ENCODE measurements at regions not wholly inside any gene's neighbourhood (a gene's known extent, or its start where the extent isn't known, plus 50 kb on each side); places are given as distances from the start of the nearest gene placed in this dataset.

DNA sequence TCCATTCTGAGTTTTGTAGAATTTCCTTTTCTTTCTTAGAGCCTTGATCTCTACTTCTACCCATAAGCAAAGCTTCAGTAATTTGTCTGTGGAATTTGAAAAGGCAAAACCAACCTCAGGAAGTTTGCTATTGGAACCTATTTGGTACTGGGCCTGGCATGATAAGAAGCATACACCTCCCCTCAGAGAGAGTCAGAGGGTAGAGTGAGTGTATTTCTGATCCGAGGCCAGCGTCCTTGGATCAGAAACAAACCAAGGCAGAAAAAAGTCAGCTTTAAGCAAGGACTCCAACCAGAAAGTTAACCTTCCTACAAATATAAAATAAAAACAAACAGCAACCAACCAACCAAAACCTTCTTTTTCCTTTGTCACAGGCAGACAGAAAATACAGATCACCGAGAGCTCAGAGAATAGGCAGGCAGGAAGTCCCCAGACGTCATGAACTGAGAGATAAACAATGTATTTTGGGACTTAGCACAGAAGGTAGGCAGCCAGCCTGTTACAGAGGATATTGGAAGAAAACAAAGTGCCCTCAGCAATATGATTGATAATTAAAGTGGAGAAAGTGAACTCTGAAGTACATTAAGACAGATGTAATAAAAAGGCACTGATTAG lies 141.5 kb downstream of the NEDD1 start:
- no peaks in the 10 kb centered on the region for H3K9me2 ChIP-seq (replicated peaks; ENCODE audit: control insufficient read depth, low read length)
- no peaks in the 10 kb centered on the region for H4K20me1 ChIP-seq (ENCODE audit: control insufficient read depth, insufficient read depth, low read depth, low read length)
- no peak overlapping the region for H3K27ac ChIP-seq (ENCODE audit: low read depth, low read length)
- H3K4me2 ChIP-seq (ENCODE audit: low read length) = no peak overlapping the region
- H3F3A ChIP-seq (ENCODE audit: control insufficient read depth, insufficient read depth) = no peaks in the 10 kb centered on the region
- no peaks in the 10 kb centered on the region for H3K36me3 ChIP-seq (ENCODE audit: control insufficient read depth, low read length)
- H3K4me1 ChIP-seq (ENCODE audit: control insufficient read depth, low read length) = no peaks in the 10 kb centered on the region
- TF ChIP-seq EZH2phosphoT487 (IDR thresholded peaks at IDR 0.05; ENCODE audit: borderline replicate concordance, low read length) (no peak), CTCF (IDR thresholded peaks at IDR 0.05; ENCODE audit: low read depth, low read length, poor library complexity, severe bottlenecking) (no peak)
- H3K27me3 ChIP-seq (ENCODE audit: control insufficient read depth, low read length) = no peaks in the 10 kb centered on the region
- no peaks in the 10 kb centered on the region for H3K79me2 ChIP-seq (ENCODE audit: control insufficient read depth, low read length)
- H3K4me3 ChIP-seq (ENCODE audit: low read length) = no peak overlapping the region
- no peaks in the 10 kb centered on the region for H3K9me3 ChIP-seq (ENCODE audit: control insufficient read depth, insufficient read depth, low read length)

DNA sequence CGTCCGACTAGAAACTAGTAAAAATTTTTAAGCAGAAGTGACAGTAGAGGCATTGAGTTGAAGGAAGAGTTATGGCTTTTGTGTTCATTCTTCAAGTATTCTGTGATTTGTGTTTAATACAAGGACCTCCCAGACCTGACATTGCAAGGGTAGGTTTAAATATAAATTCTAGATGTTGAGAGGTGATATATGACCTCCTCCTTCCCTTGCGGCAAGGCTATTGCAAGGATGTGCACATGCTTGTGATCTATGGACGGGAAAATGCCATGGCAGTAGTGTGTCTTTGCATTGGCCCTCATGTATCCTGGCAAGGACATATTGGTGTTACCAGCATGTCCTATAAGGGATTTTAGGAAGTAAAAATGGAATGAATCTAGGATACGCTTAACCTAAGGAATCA lies 143.5 kb downstream of the NEDD1 start:
- Histone ChIP-seq H4K20me1 (ENCODE audit: control insufficient read depth, insufficient read depth, low read depth, low read length) (no peaks in the 10 kb centered on the region), H3K4me3 (ENCODE audit: low read length) (no peak overlapping the region), H3K27ac (ENCODE audit: low read depth, low read length) (no peak overlapping the region), H3K9me3 (ENCODE audit: control insufficient read depth, insufficient read depth, low read length) (no peaks in the 10 kb centered on the region), H3K4me1 (ENCODE audit: control insufficient read depth, low read length) (no peaks in the 10 kb centered on the region), H3K4me2 (ENCODE audit: low read length) (no peak overlapping the region), H3K36me3 (ENCODE audit: control insufficient read depth, low read length) (no peaks in the 10 kb centered on the region), H3F3A (ENCODE audit: control insufficient read depth, insufficient read depth) (no peaks in the 10 kb centered on the region), H3K27me3 (ENCODE audit: control insufficient read depth, low read length) (no peaks in the 10 kb centered on the region), H3K9me2 (replicated peaks; ENCODE audit: control insufficient read depth, low read length) (no peaks in the 10 kb centered on the region), H3K79me2 (ENCODE audit: control insufficient read depth, low read length) (no peaks in the 10 kb centered on the region)
- TF ChIP-seq CTCF (IDR thresholded peaks at IDR 0.05; ENCODE audit: low read depth, low read length, poor library complexity, severe bottlenecking) (no peak), EZH2phosphoT487 (IDR thresholded peaks at IDR 0.05; ENCODE audit: borderline replicate concordance, low read length) (no peak)

GRCh38 chr12:97051341-97051740 lies 144.3 kb downstream of the NEDD1 start:
- no peaks in the 10 kb centered on the region for H3K36me3 ChIP-seq (ENCODE audit: control insufficient read depth, low read length)
- no peak overlapping the region for H3K27ac ChIP-seq (ENCODE audit: low read depth, low read length)
- no peak for TF ChIP-seq EZH2phosphoT487 (IDR thresholded peaks at IDR 0.05; ENCODE audit: borderline replicate concordance, low read length)
- no peak for TF ChIP-seq CTCF (IDR thresholded peaks at IDR 0.05; ENCODE audit: low read depth, low read length, poor library complexity, severe bottlenecking)
- no peak overlapping the region for H3K4me2 ChIP-seq (ENCODE audit: low read length)
- no peaks in the 10 kb centered on the region for H3K9me2 ChIP-seq (replicated peaks; ENCODE audit: control insufficient read depth, low read length)
- no peak overlapping the region for H3K4me3 ChIP-seq (ENCODE audit: low read length)
- H3K79me2 ChIP-seq (ENCODE audit: control insufficient read depth, low read length) = no peaks in the 10 kb centered on the region
- H3K9me3 ChIP-seq (ENCODE audit: control insufficient read depth, insufficient read depth, low read length) = no peaks in the 10 kb centered on the region
- no peaks in the 10 kb centered on the region for H4K20me1 ChIP-seq (ENCODE audit: control insufficient read depth, insufficient read depth, low read depth, low read length)
- H3K4me1 ChIP-seq (ENCODE audit: control insufficient read depth, low read length) = no peaks in the 10 kb centered on the region
- no peaks in the 10 kb centered on the region for H3K27me3 ChIP-seq (ENCODE audit: control insufficient read depth, low read length)
- H3F3A ChIP-seq (ENCODE audit: control insufficient read depth, insufficient read depth) = no peaks in the 10 kb centered on the region

Measured in DOHH2 (cell line).